ENCODE measurements at regions not wholly inside any gene's neighbourhood (a gene's known extent, or its start where the extent isn't known, plus 50 kb on each side); places are given as distances from the start of the nearest gene placed in this dataset.

GRCh38 chr4:12126474-12126873, 697.8 kb upstream of the HS3ST1 start:
- no peak for TF ChIP-seq POLR2A (IDR thresholded peaks at IDR 0.05)
- TF ChIP-seq, protein P1, sequence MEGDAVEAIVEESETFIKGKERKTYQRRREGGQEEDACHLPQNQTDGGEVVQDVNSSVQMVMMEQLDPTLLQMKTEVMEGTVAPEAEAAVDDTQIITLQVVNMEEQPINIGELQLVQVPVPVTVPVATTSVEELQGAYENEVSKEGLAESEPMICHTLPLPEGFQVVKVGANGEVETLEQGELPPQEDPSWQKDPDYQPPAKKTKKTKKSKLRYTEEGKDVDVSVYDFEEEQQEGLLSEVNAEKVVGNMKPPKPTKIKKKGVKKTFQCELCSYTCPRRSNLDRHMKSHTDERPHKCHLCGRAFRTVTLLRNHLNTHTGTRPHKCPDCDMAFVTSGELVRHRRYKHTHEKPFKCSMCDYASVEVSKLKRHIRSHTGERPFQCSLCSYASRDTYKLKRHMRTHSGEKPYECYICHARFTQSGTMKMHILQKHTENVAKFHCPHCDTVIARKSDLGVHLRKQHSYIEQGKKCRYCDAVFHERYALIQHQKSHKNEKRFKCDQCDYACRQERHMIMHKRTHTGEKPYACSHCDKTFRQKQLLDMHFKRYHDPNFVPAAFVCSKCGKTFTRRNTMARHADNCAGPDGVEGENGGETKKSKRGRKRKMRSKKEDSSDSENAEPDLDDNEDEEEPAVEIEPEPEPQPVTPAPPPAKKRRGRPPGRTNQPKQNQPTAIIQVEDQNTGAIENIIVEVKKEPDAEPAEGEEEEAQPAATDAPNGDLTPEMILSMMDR (IDR thresholded peaks at IDR 0.05), result no peak
